IMR-90 (cell line): ENCODE measurements at regions not wholly inside any gene's neighbourhood (a gene's known extent, or its start where the extent isn't known, plus 50 kb on each side); places are given as distances from the start of the nearest gene placed in this dataset.

Experiments
- ATAC-seq: fragments of 200-7000 bp; cut with Tn5 transposase; 2 replicates; pipeline ENCODE4 v1.9.1; 2020; ENCODE audit warnings: low read depth, mild to moderate bottlenecking, moderate library complexity
- BruUV-seq: library from RNA; stranded (reverse); fragments of 400-500 nt; replicated peaks from 2 replicates; lab custom pipeline; 2021; lab: Mats Ljungman, UMichigan
- CTCF ChIA-PET: fragments of 300-600 bp; formaldehyde crosslinking; extraction: SDS; loops from one replicate; lab custom pipeline; 2021; ENCODE audit warnings: antibody characterized with exemption; lab: Yijun Ruan, JAX
- POLR2A ChIA-PET: fragments of 300-600 bp; sonication (Branson Sonifier 250); formaldehyde crosslinking; loops from one replicate; lab custom pipeline; 2022; ENCODE audit warnings: antibody characterized with exemption; ENCODE audit not compliant: unreplicated experiment; lab: Charles Lee
- DNase-seq: peaks from one replicate; pipeline ENCODE4 v3.0.0; 2013
- H2AFZ ChIP-seq: replicated peaks from 2 replicates; pipeline ENCODE3; 2013; ENCODE audit warnings: low read length, mild to moderate bottlenecking; ENCODE audit not compliant: poor library complexity
- H2AK5ac ChIP-seq: 2 replicates; pipeline ENCODE4 v1.6.1; 2013; ENCODE audit warnings: low read depth, low read length, inconsistent platforms
- H2AK9ac ChIP-seq: replicated peaks from 2 replicates; pipeline ENCODE3; 2013; ENCODE audit warnings: mild to moderate bottlenecking, low read depth, low read length, moderate library complexity; ENCODE audit not compliant: poor library complexity
- H2BK120ac ChIP-seq: 2 replicates; pipeline ENCODE4 v1.6.1; 2013; ENCODE audit warnings: low read depth, low read length, inconsistent platforms
- H2BK15ac ChIP-seq: 3 replicates; pipeline ENCODE4 v1.6.1; 2013; ENCODE audit warnings: low read depth, low read length, inconsistent platforms
- H2BK20ac ChIP-seq: 2 replicates; pipeline ENCODE4 v1.6.1; 2013; ENCODE audit warnings: low read depth, mild to moderate bottlenecking, inconsistent platforms, low read length, moderate library complexity
- H2BK5ac ChIP-seq: 2 replicates; pipeline ENCODE4 v1.6.1; 2013; ENCODE audit warnings: mild to moderate bottlenecking, low read depth, low read length, inconsistent platforms; ENCODE audit not compliant: poor library complexity, severe bottlenecking
- H3K14ac ChIP-seq: replicated peaks from 2 replicates; pipeline ENCODE4 v1.6.1; 2013; ENCODE audit warnings: low read depth, low read length, inconsistent platforms
- H3K18ac ChIP-seq: 2 replicates; pipeline ENCODE4 v1.6.1; 2013; ENCODE audit warnings: low read depth, low read length, control low read depth
- H3K23ac ChIP-seq: 2 replicates; pipeline ENCODE4 v1.6.1; 2013; ENCODE audit warnings: low read depth, low read length, inconsistent platforms
- H3K27ac ChIP-seq: 2 replicates; pipeline ENCODE4 v1.5.1; 2013; ENCODE audit warnings: mild to moderate bottlenecking, control low read depth, low read length; ENCODE audit not compliant: insufficient read depth
- H3K27me3 ChIP-seq: 2 replicates; pipeline ENCODE4 v1.6.1; 2013; ENCODE audit warnings: low read length; ENCODE audit not compliant: control insufficient read depth, insufficient read depth
- H3K36me3 ChIP-seq: 2 replicates; pipeline ENCODE4 v1.6.1; 2013; ENCODE audit warnings: low read length, mixed read lengths; ENCODE audit not compliant: control insufficient read depth, insufficient read depth
- H3K4ac ChIP-seq: 2 replicates; pipeline ENCODE4 v1.6.1; 2013; ENCODE audit warnings: low read depth, low read length, inconsistent platforms
- H3K4me1 ChIP-seq: 2 replicates; pipeline ENCODE4 v1.6.1; 2013; ENCODE audit warnings: low read length, mixed read lengths; ENCODE audit not compliant: control insufficient read depth, insufficient read depth
- H3K4me2 ChIP-seq: 2 replicates; pipeline ENCODE4 v1.6.1; 2013; ENCODE audit warnings: low read depth, mild to moderate bottlenecking, control low read depth, low read length, moderate library complexity
- H3K4me3 ChIP-seq: 2 replicates; pipeline ENCODE4 v1.5.1; 2013; ENCODE audit warnings: low read depth, mild to moderate bottlenecking, control low read depth, low read length, moderate library complexity; ENCODE audit not compliant: insufficient read depth
- H3K56ac ChIP-seq: 2 replicates; pipeline ENCODE4 v1.6.1; 2013; ENCODE audit warnings: low read length, inconsistent platforms; ENCODE audit not compliant: insufficient read depth; ENCODE audit errors: extremely low read depth
- H3K79me1 ChIP-seq, 2 experiments: 2 replicates each; pipeline ENCODE4 v1.6.1; 2013; ENCODE audit warnings: low read length in 2 of 2, inconsistent platforms in 1 of 2, low read depth in 1 of 2
- H3K9ac ChIP-seq: 2 replicates; pipeline ENCODE4 v1.6.1; 2013; ENCODE audit warnings: low read depth, low read length, control low read depth
- H3K9me1 ChIP-seq: 2 replicates; pipeline ENCODE4 v1.6.1; 2013; ENCODE audit warnings: low read length, inconsistent platforms; ENCODE audit not compliant: insufficient read depth
- H3K9me3 ChIP-seq: 2 replicates; pipeline ENCODE4 v1.6.1; 2013; ENCODE audit warnings: low read length; ENCODE audit not compliant: control insufficient read depth, insufficient read depth
- H4K20me1 ChIP-seq: 2 replicates; pipeline ENCODE4 v1.6.1; 2013; ENCODE audit warnings: low read length, inconsistent platforms; ENCODE audit not compliant: insufficient read depth
- H4K5ac ChIP-seq: 2 replicates; pipeline ENCODE4 v1.6.1; 2013; ENCODE audit warnings: mild to moderate bottlenecking, low read depth, low read length, control low read depth
- H4K8ac ChIP-seq, 2 experiments: 2 replicates each; pipeline ENCODE4 v1.6.1; 2013; ENCODE audit warnings: low read depth in 2 of 2, low read length in 2 of 2, control low read depth in 1 of 2, inconsistent platforms in 1 of 2
- H4K91ac ChIP-seq: 2 replicates; pipeline ENCODE4 v1.6.1; 2013; ENCODE audit warnings: low read depth, low read length, inconsistent platforms; ENCODE audit not compliant: insufficient read depth
- BHLHE40 ChIP-seq: fragments of 150-350 bp; IDR thresholded peaks from 2 replicates; pipeline ENCODE4 v1.6.1; 2016; ENCODE audit warnings: mild to moderate bottlenecking, low read depth, low read length
- CEBPB ChIP-seq: IDR thresholded peaks from 2 replicates; pipeline ENCODE4 v1.6.1; 2012; ENCODE audit warnings: low read depth, low read length, improper control_type of control experiment
- CHD1 ChIP-seq: IDR thresholded peaks from 2 replicates; pipeline ENCODE4 v1.6.1; 2012; ENCODE audit warnings: low read depth, low read length, improper control_type of control experiment
- FOS ChIP-seq: fragments of 150-350 bp; IDR thresholded peaks from 2 replicates; pipeline ENCODE4 v1.6.1; 2016; ENCODE audit warnings: low read depth, low read length
- MAFK ChIP-seq: IDR thresholded peaks from 2 replicates; pipeline ENCODE4 v1.6.1; 2012; ENCODE audit warnings: low read depth, low read length, improper control_type of control experiment
- MAZ ChIP-seq: IDR thresholded peaks from 2 replicates; pipeline ENCODE4 v1.6.1; 2012; ENCODE audit warnings: low read depth, mild to moderate bottlenecking, low read length, improper control_type of control experiment, moderate library complexity, borderline replicate concordance
- MXI1 ChIP-seq: IDR thresholded peaks from 2 replicates; pipeline ENCODE4 v1.6.1; 2012; ENCODE audit warnings: low read depth, mild to moderate bottlenecking, low read length, moderate library complexity, borderline replicate concordance
- NFE2L2 ChIP-seq: fragments of 150-350 bp; IDR thresholded peaks from 2 replicates; pipeline ENCODE4 v1.6.1; 2016; ENCODE audit warnings: low read depth, mild to moderate bottlenecking, low read length
- POLR2A ChIP-seq: IDR thresholded peaks from 2 replicates; pipeline ENCODE4 v1.6.1; 2012; ENCODE audit warnings: mild to moderate bottlenecking, low read depth, low read length
- RAD21 ChIP-seq: IDR thresholded peaks from 2 replicates; pipeline ENCODE4 v1.6.1; 2012; ENCODE audit warnings: low read length, improper control_type of control experiment
- RCOR1 ChIP-seq: IDR thresholded peaks from 2 replicates; pipeline ENCODE4 v1.6.1; 2012; ENCODE audit warnings: mild to moderate bottlenecking, low read length, improper control_type of control experiment; ENCODE audit not compliant: insufficient replicate concordance
- RFX5 ChIP-seq: IDR thresholded peaks from 2 replicates; pipeline ENCODE4 v1.8.0; 2012; ENCODE audit warnings: low read depth, mild to moderate bottlenecking, low read length, moderate library complexity
- SMC3 ChIP-seq: fragments of 150-350 bp; IDR thresholded peaks from 2 replicates; pipeline ENCODE4 v1.6.1; 2016; ENCODE audit warnings: low read depth, mild to moderate bottlenecking, antibody characterized with exemption, low read length, moderate library complexity
- WGBS, 2 experiments: methylation state at CpG; one replicate each; pipeline versions ENCODE4 v1.1.5 to v1.1.7; 2013; ENCODE audit warnings: missing lambda C conversion rate in 2 of 2; ENCODE audit not compliant: insufficient read length in 1 of 2; ENCODE audit errors: extremely low coverage in 2 of 2; 5-methylcytosine and 5-hydroxymethylcytosine counted together
- dilution Hi-C: fragments of 300-500 bp; cut with HindIII; formaldehyde crosslinking; loops from one replicate; pipeline ENCODE4 v1.14.3; 2018; ENCODE audit warnings: low sequenced_read_pairs; ENCODE audit not compliant: unreplicated experiment
- in situ Hi-C: fragments of 300-500 bp; cut with MboI; formaldehyde crosslinking; loops from 3 replicates; pipeline ENCODE4 v1.14.3; 2019; ENCODE audit warnings: low sequenced_read_pairs, inconsistent platforms, mixed read lengths
- intact Hi-C: fragments of 100-400 bp; cut with micrococcal nuclease; formaldehyde crosslinking; loops from 2 replicates; pipeline ENCODE4 v1.10.0; 2022
- TF ChIP-seq, protein P1 (sequence below): fragments of 150-350 bp; IDR thresholded peaks from 2 replicates; pipeline ENCODE4 v1.6.1; 2017; ENCODE audit warnings: mild to moderate bottlenecking, antibody characterized with exemption, low read length, low read depth
- TF ChIP-seq, protein P2 (sequence below): conservative IDR thresholded peaks from 2 replicates; pipeline ENCODE4 v1.5.1; 2012; ENCODE audit warnings: mild to moderate bottlenecking, low read depth, low read length, improper control_type of control experiment
- TF ChIP-seq, protein P3 (sequence below): fragments of 150-350 bp; IDR thresholded peaks from 2 replicates; pipeline ENCODE4 v1.6.1; 2016; ENCODE audit warnings: low read depth, mild to moderate bottlenecking, low read length, moderate library complexity, borderline replicate concordance

DNA sequence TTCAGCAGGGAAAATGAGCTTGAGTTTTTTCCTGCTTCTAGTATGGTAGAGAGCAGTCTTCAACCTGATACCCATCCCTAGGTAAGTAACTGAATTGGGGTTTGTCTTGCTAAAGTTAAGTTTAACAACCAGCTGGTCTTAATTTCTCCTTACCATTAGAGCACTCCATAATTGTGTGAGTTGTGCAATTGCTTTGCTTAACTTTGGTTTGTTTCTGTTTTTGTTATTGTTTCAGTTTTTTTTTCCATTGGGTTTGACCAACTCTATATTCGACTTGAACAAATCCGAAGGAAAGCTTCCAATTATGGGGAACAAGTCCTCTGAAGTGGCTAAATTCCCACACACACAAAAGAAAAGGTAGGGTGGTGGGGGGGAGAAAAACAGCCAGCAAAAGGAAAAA is 641.1 kb downstream of the PLA2G4A start:
- H3K27me3 ChIP-seq: no peaks in the 10 kb centered on the region

More for the DNA sequence above, 641.1 kb downstream of the PLA2G4A start:
- no peak overlapping the region for H4K5ac ChIP-seq
- DNase-seq (no peak), ATAC-seq (no peak)
- in situ Hi-C loops (no loop called here), intact Hi-C loops (loop anchor here (10.0 kb wide), 1 partner anchor 455 kb away; no protein-coding TSS in a partner anchor), dilution Hi-C loops (no loop called here)
- no peak overlapping the region for H3K4me3 ChIP-seq
- no TSS peak for BruUV-seq
- no peak overlapping the region for H2BK15ac ChIP-seq
- peaks cover 2% of the 10 kb centered on the region; the same call in 1 of the 2 replicates for H3K4me1 ChIP-seq
- H3K14ac ChIP-seq: no peak overlapping the region
- POLR2A ChIA-PET: interaction anchor here (0.7 kb wide), 1 partner anchor 18 kb away, joined by 3 read pairs; no protein-coding TSS in a partner anchor
- no peak overlapping the region for H2BK5ac ChIP-seq
- H3K9me1 ChIP-seq: no peaks in the 10 kb centered on the region
- TF ChIP-seq FOS (no peak), SMC3 (no peak), MAFK (no peak), RFX5 (no peak), CHD1 (no peak), MAZ (no peak), CEBPB (no peak), BHLHE40 (no peak), RCOR1 (no peak), NFE2L2 (no peak), POLR2A (no peak), RAD21 (no peak), MXI1 (no peak)
- TF ChIP-seq, protein P1, sequence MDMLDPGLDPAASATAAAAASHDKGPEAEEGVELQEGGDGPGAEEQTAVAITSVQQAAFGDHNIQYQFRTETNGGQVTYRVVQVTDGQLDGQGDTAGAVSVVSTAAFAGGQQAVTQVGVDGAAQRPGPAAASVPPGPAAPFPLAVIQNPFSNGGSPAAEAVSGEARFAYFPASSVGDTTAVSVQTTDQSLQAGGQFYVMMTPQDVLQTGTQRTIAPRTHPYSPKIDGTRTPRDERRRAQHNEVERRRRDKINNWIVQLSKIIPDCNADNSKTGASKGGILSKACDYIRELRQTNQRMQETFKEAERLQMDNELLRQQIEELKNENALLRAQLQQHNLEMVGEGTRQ: no peak
- TF ChIP-seq, protein P2, sequence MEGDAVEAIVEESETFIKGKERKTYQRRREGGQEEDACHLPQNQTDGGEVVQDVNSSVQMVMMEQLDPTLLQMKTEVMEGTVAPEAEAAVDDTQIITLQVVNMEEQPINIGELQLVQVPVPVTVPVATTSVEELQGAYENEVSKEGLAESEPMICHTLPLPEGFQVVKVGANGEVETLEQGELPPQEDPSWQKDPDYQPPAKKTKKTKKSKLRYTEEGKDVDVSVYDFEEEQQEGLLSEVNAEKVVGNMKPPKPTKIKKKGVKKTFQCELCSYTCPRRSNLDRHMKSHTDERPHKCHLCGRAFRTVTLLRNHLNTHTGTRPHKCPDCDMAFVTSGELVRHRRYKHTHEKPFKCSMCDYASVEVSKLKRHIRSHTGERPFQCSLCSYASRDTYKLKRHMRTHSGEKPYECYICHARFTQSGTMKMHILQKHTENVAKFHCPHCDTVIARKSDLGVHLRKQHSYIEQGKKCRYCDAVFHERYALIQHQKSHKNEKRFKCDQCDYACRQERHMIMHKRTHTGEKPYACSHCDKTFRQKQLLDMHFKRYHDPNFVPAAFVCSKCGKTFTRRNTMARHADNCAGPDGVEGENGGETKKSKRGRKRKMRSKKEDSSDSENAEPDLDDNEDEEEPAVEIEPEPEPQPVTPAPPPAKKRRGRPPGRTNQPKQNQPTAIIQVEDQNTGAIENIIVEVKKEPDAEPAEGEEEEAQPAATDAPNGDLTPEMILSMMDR: no peak
- TF ChIP-seq, protein P3, sequence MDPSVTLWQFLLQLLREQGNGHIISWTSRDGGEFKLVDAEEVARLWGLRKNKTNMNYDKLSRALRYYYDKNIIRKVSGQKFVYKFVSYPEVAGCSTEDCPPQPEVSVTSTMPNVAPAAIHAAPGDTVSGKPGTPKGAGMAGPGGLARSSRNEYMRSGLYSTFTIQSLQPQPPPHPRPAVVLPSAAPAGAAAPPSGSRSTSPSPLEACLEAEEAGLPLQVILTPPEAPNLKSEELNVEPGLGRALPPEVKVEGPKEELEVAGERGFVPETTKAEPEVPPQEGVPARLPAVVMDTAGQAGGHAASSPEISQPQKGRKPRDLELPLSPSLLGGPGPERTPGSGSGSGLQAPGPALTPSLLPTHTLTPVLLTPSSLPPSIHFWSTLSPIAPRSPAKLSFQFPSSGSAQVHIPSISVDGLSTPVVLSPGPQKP: no peak
- H4K91ac ChIP-seq: no peak overlapping the region
- no peaks in the 10 kb centered on the region for H3K36me3 ChIP-seq
- no peak overlapping the region for H3K18ac ChIP-seq
- no peak overlapping the region for H3K56ac ChIP-seq
- no peak overlapping the region for H2AK5ac ChIP-seq
- no peak overlapping the region for H2AFZ ChIP-seq
- H3K4me2 ChIP-seq: no peak overlapping the region
- H2BK120ac ChIP-seq: no peak overlapping the region
- H3K27ac ChIP-seq: no peak overlapping the region
- no peaks in the 10 kb centered on the region for H3K79me1 ChIP-seq
- no peak overlapping the region for H2AK9ac ChIP-seq
- no peaks in the 10 kb centered on the region for H4K20me1 ChIP-seq
- no peak overlapping the region for H3K9ac ChIP-seq
- no peak overlapping the region for H4K8ac ChIP-seq
- H2BK20ac ChIP-seq: no peak overlapping the region
- CTCF ChIA-PET: interaction anchor here (0.6 to 1.0 kb wide), 3 partner anchors 28 to 512 kb away, joined by 3 to 8 read pairs (median 3); no protein-coding TSS in a partner anchor
- no CpG with 5 or more reads among the region's 2 CpGs for WGBS, 2 experiments
- no peak overlapping the region for H3K23ac ChIP-seq
- peaks cover 6% of the 10 kb centered on the region for H3K9me3 ChIP-seq
- no peak overlapping the region for H3K4ac ChIP-seq
